Adipocyte (in vitro differentiated cells): ENCODE measurements at regions not wholly inside any gene's neighbourhood (a gene's known extent, or its start where the extent isn't known, plus 50 kb on each side); places are given as distances from the start of the nearest gene placed in this dataset.

Experiments used
- DNase-seq: peaks from one replicate; pipeline ENCODE4 v3.0.0-alpha.2; 2015; ENCODE audit warnings: low read depth
- H3K27me3 ChIP-seq: replicated peaks from 2 replicates; pipeline ENCODE4 v1.7.0; 2013; ENCODE audit warnings: mild to moderate bottlenecking, low read length, moderate library complexity; ENCODE audit not compliant: control insufficient read depth, insufficient read depth
- H3K36me3 ChIP-seq: 2 replicates; pipeline ENCODE4 v1.7.0; 2013; ENCODE audit warnings: low read length, mild to moderate bottlenecking, moderate library complexity; ENCODE audit not compliant: control insufficient read depth, insufficient read depth, severe bottlenecking
- H3K4me1 ChIP-seq: 2 replicates; pipeline ENCODE4 v1.7.0; 2013; ENCODE audit warnings: mild to moderate bottlenecking, low read length, moderate library complexity; ENCODE audit not compliant: control insufficient read depth, insufficient read depth
- H3K4me3 ChIP-seq: 2 replicates; pipeline ENCODE4 v1.7.0; 2013; ENCODE audit warnings: mild to moderate bottlenecking, low read length, moderate library complexity
- H3K9ac ChIP-seq: 2 replicates; pipeline ENCODE4 v1.7.0; 2013; ENCODE audit warnings: mild to moderate bottlenecking, low read length, moderate library complexity
- H3K9me3 ChIP-seq: 2 replicates; pipeline ENCODE4 v1.7.0; 2013; ENCODE audit warnings: mild to moderate bottlenecking, low read length, moderate library complexity; ENCODE audit not compliant: control insufficient read depth

DNA sequence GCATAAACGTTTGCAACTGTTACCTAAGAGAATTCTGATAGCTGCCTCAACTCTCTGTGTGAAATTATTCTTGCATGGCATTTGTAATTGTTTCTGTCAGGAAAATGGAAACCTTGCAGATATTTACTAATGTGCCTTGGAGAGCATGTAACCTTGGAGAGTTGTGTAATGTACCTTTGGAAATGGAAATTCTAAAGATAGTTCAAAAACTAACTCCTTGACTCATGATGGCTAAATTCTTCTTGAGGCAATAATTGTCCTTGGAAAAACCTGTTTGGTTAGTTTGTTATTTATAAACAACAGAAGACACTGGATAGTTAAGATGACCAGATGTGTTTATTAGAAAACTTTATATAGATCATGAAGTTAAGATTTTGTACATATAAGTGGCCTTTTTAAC is 1033.8 kb downstream of the PLA2G4A start:
- Histone ChIP-seq H3K4me1 (no peaks in the 10 kb centered on the region), H3K9ac (no peak overlapping the region), H3K9me3 (no peaks in the 10 kb centered on the region), H3K36me3 (no peaks in the 10 kb centered on the region), H3K27me3 (no peaks in the 10 kb centered on the region), H3K4me3 (no peak overlapping the region)
- DNase-seq, result peak; percentile 39

DNA sequence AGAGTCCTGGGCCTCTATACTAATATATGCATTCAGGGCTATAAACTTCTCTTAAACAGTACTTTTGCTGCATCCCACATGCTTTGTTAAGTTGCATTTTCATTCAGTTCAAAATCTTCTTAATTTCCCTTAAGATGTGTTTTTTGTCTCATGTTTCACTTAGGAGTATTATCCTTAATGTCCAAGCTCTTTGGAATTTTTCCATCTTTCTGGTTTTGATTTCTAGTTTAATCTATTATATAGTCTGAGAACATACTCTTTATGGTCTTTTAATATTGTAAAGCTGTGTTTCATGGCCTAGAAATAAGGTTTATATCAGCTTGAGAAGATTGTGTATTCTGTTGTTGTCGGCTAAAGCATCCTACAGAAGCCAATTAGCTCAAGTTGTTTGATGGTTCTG is 1041.8 kb downstream of the PLA2G4A start:
- H3K36me3 ChIP-seq, result no peaks in the 10 kb centered on the region
- peak; percentile 66 for DNase-seq
- H3K4me1 ChIP-seq, result no peaks in the 10 kb centered on the region
- no peak overlapping the region for H3K9ac ChIP-seq
- no peak overlapping the region for H3K4me3 ChIP-seq
- H3K27me3 ChIP-seq, result no peaks in the 10 kb centered on the region
- H3K9me3 ChIP-seq, result no peaks in the 10 kb centered on the region

DNA sequence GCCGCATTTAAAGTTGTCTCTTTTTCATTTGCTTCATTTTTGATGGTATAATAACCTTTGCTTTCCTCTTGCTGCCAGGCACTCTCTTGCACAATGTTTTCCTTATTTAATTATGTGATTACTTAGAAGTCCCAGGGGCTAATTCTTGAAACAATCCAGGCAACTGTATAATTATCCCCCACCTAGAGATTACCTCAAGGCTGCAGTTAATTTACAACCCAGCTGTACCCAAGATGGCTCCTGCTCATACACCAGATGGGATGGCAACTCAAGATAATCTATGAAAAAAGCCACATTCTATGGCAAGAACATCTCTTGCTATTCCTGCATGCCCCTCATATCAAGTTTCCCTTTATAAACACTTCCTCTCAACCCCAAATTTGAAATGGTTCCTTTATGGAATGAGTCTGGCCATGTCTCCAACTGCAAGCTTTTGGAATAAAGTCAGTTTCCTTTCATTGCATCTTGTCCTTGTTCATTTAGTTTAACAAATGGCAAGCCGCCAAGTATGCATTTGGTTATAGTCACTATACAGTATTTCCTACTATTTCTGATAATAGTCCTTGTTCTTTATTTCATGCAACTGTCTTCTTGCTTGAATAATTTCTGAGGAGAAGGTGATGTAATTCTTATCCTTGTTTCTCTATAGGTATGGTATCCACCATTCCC is 1042.6 kb downstream of the PLA2G4A start:
- Histone ChIP-seq H3K4me1 (no peaks in the 10 kb centered on the region), H3K9ac (no peak overlapping the region), H3K27me3 (no peaks in the 10 kb centered on the region), H3K36me3 (no peaks in the 10 kb centered on the region), H3K9me3 (no peaks in the 10 kb centered on the region), H3K4me3 (no peak overlapping the region)
- peak; percentile 80 for DNase-seq

DNA sequence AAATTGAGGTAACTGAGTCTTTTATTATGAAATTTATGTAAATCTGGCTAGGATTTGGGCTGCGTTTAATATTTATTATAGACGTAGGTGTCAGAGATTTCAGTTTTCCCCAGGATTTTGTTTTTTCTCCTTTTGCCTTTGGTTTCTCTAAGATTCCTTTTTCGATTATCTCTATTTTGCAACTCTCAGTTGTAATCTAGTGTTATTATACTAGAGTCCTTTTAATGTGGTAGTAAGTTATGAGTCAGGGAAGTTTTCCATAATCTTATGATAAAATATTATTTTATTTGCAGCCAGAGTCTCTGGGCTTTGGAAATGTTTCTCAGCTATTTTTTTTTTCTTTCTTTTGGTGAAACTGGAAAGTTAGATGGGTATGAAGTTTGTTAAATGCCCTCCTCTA is 1043.8 kb downstream of the PLA2G4A start:
- no peak overlapping the region for H3K9ac ChIP-seq
- no peaks in the 10 kb centered on the region for H3K4me1 ChIP-seq
- H3K4me3 ChIP-seq, result no peak overlapping the region
- no peak for DNase-seq
- no peaks in the 10 kb centered on the region for H3K36me3 ChIP-seq
- no peaks in the 10 kb centered on the region for H3K27me3 ChIP-seq
- no peaks in the 10 kb centered on the region for H3K9me3 ChIP-seq

DNA sequence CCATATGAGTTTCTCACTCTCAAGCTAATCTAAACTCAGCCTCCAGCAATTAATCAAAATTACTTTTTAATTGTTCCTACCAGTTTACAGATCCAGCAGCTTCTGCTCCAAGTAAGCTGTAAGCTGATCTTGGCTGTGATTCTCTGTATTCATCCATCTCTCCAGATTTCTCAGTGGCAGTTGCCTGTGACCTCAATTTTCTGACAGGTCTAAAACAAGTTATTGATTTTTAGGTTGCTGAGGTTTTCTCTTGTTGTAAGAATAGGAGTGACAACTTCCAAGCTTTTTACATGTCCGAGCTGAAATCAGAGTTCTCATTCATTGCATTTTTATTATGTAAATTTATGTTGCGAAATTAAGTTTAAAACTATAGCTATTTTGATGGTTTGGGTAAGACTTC is 1044.4 kb downstream of the PLA2G4A start:
- H3K9me3 ChIP-seq, result no peaks in the 10 kb centered on the region
- H3K4me3 ChIP-seq, result no peak overlapping the region
- H3K9ac ChIP-seq, result no peak overlapping the region
- H3K27me3 ChIP-seq, result no peaks in the 10 kb centered on the region
- DNase-seq, result no peak
- H3K36me3 ChIP-seq, result no peaks in the 10 kb centered on the region
- no peaks in the 10 kb centered on the region for H3K4me1 ChIP-seq

DNA sequence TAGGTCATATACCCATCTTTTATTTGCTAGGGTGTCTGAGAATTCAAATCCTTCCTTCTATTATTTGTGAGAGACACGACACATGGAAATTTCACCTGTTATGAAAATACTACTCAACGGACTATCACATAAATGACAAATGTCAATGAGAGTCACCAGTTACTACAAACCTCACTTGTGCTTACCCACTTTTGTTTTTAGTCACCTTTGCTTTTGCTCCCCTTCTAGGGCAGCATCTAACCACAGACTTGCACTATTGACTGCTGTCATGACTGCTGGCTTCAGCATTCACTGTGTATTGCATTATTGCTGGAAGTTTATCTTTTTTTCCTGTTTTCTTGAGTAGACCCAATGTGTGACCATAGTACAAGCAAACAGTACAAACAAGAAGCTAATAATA is 1048.0 kb downstream of the PLA2G4A start:
- Histone ChIP-seq H3K9me3 (no peaks in the 10 kb centered on the region), H3K4me3 (no peak overlapping the region), H3K4me1 (no peaks in the 10 kb centered on the region), H3K9ac (no peak overlapping the region), H3K27me3 (no peaks in the 10 kb centered on the region), H3K36me3 (no peaks in the 10 kb centered on the region)
- DNase-seq, result no peak

DNA sequence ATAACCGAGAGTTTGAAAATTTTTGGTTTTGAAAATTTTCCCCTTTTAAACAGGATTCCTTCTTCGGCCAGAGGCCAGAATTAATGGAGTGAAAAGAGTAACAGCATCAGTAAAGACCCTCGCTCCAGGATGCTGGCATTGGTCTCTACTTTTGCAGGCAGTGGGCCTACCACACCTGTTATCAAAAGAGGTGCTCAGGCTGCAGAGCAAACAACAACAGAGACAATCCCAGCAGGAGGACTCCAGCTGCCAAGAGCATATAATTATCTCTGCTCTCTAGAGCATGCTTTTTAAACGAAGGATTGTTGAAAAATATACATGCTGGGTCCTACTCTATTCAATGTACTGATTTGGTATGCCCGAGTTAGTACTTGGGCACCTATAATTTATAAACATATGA is 1048.5 kb downstream of the PLA2G4A start:
- Histone ChIP-seq H3K27me3 (no peaks in the 10 kb centered on the region), H3K9me3 (no peaks in the 10 kb centered on the region), H3K4me1 (no peaks in the 10 kb centered on the region), H3K9ac (no peak overlapping the region), H3K36me3 (no peaks in the 10 kb centered on the region), H3K4me3 (no peak overlapping the region)
- DNase-seq, result no peak

DNA sequence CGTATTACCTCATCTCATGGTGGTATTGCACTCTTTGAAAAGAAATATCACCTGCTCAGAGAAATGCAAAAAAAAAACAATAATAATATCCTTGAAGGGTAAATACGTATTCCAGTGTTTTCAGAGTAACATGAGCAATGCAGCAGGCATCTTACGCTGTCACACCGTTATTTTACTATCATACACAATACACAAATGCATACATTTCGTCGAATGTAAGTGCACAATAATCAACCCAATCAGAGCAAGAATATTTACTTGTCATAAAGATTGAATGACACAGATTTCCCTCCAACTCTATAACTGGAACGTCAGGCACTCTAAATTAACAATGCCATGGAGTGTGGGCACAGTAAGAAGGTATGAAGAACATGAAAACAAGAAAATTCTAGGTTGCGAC is 1050.1 kb downstream of the PLA2G4A start:
- no peaks in the 10 kb centered on the region for H3K4me1 ChIP-seq
- H3K36me3 ChIP-seq, result no peaks in the 10 kb centered on the region
- H3K9ac ChIP-seq, result no peak overlapping the region
- H3K9me3 ChIP-seq, result no peaks in the 10 kb centered on the region
- no peak for DNase-seq
- no peak overlapping the region for H3K4me3 ChIP-seq
- H3K27me3 ChIP-seq, result no peaks in the 10 kb centered on the region

DNA sequence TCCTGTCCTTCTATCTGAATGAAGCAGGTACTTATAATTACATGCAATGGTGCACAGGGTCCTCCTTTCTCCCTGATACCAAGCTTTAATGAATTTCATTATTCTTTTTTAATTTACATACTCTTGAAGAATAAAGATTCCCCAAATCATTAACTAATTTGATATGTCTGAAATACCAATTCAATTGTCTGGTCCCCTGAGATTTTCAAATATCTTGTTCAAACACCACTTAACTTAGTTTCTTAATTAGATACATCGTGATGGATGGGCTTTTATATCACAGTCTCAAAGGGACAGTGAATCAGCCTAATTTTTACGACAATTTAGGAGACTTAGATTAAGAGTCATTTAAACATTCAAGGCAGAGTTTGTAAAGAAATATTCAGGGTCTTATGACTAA is 1054.6 kb downstream of the PLA2G4A start:
- Histone ChIP-seq H3K4me1 (no peaks in the 10 kb centered on the region), H3K9ac (no peak overlapping the region), H3K4me3 (no peak overlapping the region), H3K27me3 (no peaks in the 10 kb centered on the region), H3K36me3 (no peaks in the 10 kb centered on the region), H3K9me3 (no peaks in the 10 kb centered on the region)
- DNase-seq, result no peak

DNA sequence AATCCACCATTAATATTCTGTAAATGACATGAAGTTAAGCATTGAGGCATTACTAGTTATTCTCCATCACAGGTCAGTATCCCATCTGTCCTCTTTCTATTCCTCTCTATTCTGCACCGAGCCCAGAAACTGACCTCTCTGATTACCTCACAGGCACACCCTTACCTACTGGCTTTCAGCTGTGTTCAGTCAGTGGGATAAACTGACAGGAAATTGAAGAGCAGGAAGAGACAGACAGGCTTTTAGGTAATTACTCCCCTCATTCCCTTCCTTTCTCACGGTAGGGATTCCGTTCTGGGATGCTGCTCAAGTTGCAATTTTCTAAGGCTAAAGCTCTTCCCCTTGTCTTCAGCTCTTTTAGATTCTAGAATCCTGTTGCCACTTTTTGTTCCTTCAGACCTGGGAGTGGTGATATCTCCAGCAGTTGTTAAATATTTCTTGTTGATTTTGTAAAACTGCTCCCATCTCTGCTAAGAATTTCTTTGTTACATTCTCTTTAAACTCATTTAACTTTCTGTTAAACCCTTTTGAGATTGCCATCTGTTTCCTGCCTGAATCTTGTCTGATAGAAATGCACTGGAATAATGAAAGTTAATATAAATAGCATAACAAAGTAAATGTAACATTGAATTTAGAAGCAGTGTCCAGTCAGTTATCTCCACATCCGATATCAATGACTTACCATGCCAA is 1063.4 kb downstream of the PLA2G4A start:
- DNase-seq, result no peak

DNA sequence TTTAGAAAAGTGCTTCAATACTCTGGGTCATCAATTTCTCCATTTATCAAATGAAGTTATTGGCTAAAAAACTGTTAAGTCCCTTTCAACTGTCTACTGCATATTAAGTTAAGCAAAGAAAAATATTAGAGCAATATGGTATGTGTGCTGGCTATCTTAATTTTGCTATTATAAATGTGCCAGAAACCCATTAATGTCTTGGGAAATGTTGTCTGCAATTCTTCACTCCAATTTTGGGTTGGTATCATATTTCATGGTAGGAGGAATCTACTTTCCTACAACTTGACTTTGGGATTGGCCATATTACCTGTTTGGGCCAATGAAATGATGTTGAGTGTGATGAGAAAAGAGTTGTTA is 1063.9 kb downstream of the PLA2G4A start:
- Histone ChIP-seq H3K4me3 (no peak overlapping the region), H3K9ac (no peak overlapping the region), H3K4me1 (no peaks in the 10 kb centered on the region), H3K9me3 (no peaks in the 10 kb centered on the region), H3K36me3 (no peaks in the 10 kb centered on the region), H3K27me3 (no peaks in the 10 kb centered on the region)
- DNase-seq, result no peak

More for the DNA sequence above, 1063.4 kb downstream of the PLA2G4A start:
- H3K36me3 ChIP-seq, result no peaks in the 10 kb centered on the region
- H3K9ac ChIP-seq, result no peak overlapping the region
- no peaks in the 10 kb centered on the region for H3K4me1 ChIP-seq
- no peaks in the 10 kb centered on the region for H3K27me3 ChIP-seq
- H3K4me3 ChIP-seq, result no peak overlapping the region
- H3K9me3 ChIP-seq, result no peaks in the 10 kb centered on the region

DNA sequence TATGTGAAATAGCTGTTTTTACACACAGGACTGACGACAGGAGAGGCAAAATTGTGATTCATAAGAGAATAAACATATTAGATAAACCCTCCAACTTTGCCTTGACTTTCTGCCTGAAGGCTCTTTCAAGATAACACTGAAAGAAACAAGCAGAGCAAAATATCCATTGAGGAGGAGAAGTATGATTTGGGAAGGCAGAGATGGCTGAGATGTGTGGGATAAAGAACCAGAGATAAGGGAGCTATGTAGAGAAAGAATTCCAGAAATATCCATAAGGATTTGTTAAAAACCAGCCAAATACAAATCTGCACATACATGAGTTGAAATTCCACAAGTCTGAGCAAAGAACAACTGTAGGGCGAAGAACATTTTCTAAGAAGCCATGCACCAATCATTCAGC is 1064.7 kb downstream of the PLA2G4A start:
- Histone ChIP-seq H3K9me3 (no peaks in the 10 kb centered on the region), H3K27me3 (no peaks in the 10 kb centered on the region), H3K9ac (no peak overlapping the region), H3K4me1 (no peaks in the 10 kb centered on the region), H3K4me3 (no peak overlapping the region), H3K36me3 (no peaks in the 10 kb centered on the region)
- DNase-seq, result no peak
